ENCODE measurements at regions not wholly inside any gene's neighbourhood (a gene's known extent, or its start where the extent isn't known, plus 50 kb on each side); places are given as distances from the start of the nearest gene placed in this dataset.

DNA sequence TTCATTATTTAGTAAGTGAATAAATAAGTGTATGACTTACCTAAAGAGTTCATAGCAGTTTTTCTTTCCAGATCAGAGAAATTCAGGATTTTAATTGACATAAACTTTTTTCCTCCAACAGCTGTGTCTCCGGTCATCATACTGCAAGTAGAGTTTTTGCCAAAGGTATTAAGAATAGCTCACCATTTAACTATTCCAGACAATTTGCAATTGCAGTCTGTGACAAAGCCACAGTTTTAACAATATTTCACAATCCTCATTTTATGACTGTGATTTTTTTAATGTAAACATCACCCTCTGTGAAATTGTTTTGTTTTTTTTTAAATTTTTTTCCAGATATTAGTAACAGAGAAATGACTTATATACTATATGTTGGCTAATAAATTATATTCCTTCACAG lies 199.1 kb downstream of the TRIB2 start:
- Histone ChIP-seq H3K79me2 (ENCODE audit: low read length) (no peaks in the 10 kb centered on the region), H4K20me1 (ENCODE audit: insufficient read depth, low read length) (no peaks in the 10 kb centered on the region), H3K4me3 (ENCODE audit: low read length) (no peak overlapping the region), H3K4me2 (ENCODE audit: low read length) (no peak overlapping the region), H3K4me1 (ENCODE audit: low read length) (no peaks in the 10 kb centered on the region), H2AFZ (ENCODE audit: low read depth, low read length) (no peak overlapping the region), H3K27me3 (ENCODE audit: low read depth, low read length) (no peaks in the 10 kb centered on the region), H3K36me3 (replicated peaks; ENCODE audit: low read depth, low read length) (no peaks in the 10 kb centered on the region), H3K9me3 (ENCODE audit: insufficient read depth, low read length) (no peaks in the 10 kb centered on the region), H3K9ac (ENCODE audit: low read length) (no peak overlapping the region), H3K27ac (ENCODE audit: low read length) (no peak overlapping the region)
- TF ChIP-seq, protein P1, sequence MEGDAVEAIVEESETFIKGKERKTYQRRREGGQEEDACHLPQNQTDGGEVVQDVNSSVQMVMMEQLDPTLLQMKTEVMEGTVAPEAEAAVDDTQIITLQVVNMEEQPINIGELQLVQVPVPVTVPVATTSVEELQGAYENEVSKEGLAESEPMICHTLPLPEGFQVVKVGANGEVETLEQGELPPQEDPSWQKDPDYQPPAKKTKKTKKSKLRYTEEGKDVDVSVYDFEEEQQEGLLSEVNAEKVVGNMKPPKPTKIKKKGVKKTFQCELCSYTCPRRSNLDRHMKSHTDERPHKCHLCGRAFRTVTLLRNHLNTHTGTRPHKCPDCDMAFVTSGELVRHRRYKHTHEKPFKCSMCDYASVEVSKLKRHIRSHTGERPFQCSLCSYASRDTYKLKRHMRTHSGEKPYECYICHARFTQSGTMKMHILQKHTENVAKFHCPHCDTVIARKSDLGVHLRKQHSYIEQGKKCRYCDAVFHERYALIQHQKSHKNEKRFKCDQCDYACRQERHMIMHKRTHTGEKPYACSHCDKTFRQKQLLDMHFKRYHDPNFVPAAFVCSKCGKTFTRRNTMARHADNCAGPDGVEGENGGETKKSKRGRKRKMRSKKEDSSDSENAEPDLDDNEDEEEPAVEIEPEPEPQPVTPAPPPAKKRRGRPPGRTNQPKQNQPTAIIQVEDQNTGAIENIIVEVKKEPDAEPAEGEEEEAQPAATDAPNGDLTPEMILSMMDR (IDR thresholded peaks at IDR 0.05; ENCODE audit: low read depth, low read length): no peak
- no peak for TF ChIP-seq EZH2phosphoT487 (IDR thresholded peaks at IDR 0.05; ENCODE audit: low read depth)

DNA sequence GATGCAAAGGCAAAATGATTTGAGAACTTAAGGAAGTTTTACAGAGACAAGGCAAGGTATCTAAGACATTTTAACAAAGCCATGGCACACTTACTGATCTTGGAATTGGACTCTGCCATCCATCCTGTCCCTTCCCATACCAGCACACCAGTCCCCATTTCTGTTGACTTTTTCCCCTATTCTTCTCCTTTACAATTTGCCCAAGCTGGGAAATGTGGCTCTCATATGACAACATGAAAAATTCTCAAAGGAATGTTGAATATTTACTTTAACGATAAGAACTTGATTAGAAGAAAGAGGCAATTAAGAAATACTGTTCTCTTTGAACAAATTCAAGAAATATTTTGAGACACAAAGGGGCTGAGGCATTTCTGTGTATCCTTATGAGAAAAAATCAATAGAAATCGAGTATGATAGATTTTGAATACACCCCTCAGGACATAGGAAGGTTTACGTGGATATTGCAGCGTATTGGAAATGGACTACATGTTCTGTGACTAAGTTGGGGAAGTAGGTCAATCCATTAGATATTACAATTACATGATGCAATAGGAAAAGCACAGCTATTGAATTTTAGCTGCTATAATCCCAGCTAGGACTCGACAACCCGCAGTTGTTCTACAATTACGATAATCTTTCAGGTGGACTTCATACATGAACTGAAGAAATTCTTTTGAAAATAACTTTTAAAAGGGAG lies 201.6 kb downstream of the TRIB2 start:
- Histone ChIP-seq H3K9ac (ENCODE audit: low read length) (no peak overlapping the region), H3K9me3 (ENCODE audit: insufficient read depth, low read length) (no peaks in the 10 kb centered on the region), H3K36me3 (replicated peaks; ENCODE audit: low read depth, low read length) (no peaks in the 10 kb centered on the region), H3K4me2 (ENCODE audit: low read length) (no peak overlapping the region), H3K4me3 (ENCODE audit: low read length) (no peak overlapping the region), H4K20me1 (ENCODE audit: insufficient read depth, low read length) (no peaks in the 10 kb centered on the region), H3K27me3 (ENCODE audit: low read depth, low read length) (no peaks in the 10 kb centered on the region), H3K4me1 (ENCODE audit: low read length) (no peaks in the 10 kb centered on the region), H3K27ac (ENCODE audit: low read length) (no peak overlapping the region), H3K79me2 (ENCODE audit: low read length) (no peaks in the 10 kb centered on the region), H2AFZ (ENCODE audit: low read depth, low read length) (no peak overlapping the region)
- TF ChIP-seq EZH2phosphoT487 (IDR thresholded peaks at IDR 0.05; ENCODE audit: low read depth): no peak
- TF ChIP-seq, protein P1 (IDR thresholded peaks at IDR 0.05; ENCODE audit: low read depth, low read length): no peak

DNA sequence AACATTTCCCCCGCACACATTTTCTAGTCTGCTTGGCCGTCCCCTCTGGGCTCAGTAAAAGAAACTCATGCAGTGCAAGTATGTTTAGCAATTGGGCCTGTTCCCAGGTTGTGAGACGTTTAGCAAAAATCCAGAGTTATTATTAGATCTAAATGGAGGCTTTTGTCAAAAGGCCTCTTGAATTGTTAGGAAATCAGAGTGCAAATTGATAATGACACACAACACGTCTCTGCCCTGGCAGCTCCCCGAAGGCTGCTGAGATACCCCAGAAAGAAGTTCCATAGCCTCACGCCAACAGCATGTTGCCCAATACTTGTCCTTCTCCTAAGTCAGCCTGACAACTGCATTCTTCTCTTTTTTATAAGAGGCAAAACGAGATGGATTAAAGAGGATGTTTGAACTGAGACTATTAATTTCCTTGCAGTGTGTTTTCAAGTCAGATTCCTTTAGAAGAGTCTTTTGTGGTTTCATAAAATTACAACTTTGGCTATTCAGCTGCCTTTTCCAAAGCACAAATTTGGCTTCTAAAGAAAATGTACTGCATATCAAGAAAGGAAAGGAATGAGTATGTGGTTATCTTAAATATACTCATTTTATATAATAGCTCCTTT lies 202.2 kb downstream of the TRIB2 start:
- Histone ChIP-seq H4K20me1 (ENCODE audit: insufficient read depth, low read length) (no peaks in the 10 kb centered on the region), H3K4me3 (ENCODE audit: low read length) (no peak overlapping the region), H3K27ac (ENCODE audit: low read length) (no peak overlapping the region), H2AFZ (ENCODE audit: low read depth, low read length) (no peak overlapping the region), H3K4me1 (ENCODE audit: low read length) (no peaks in the 10 kb centered on the region), H3K9ac (ENCODE audit: low read length) (no peak overlapping the region), H3K4me2 (ENCODE audit: low read length) (no peak overlapping the region), H3K79me2 (ENCODE audit: low read length) (no peaks in the 10 kb centered on the region), H3K9me3 (ENCODE audit: insufficient read depth, low read length) (no peaks in the 10 kb centered on the region), H3K36me3 (replicated peaks; ENCODE audit: low read depth, low read length) (no peaks in the 10 kb centered on the region), H3K27me3 (ENCODE audit: low read depth, low read length) (no peaks in the 10 kb centered on the region)
- TF ChIP-seq, protein P1 (IDR thresholded peaks at IDR 0.05; ENCODE audit: low read depth, low read length): no peak
- TF ChIP-seq EZH2phosphoT487 (IDR thresholded peaks at IDR 0.05; ENCODE audit: low read depth): no peak

GRCh38 chr2:12921321-12921720 lies 204.6 kb downstream of the TRIB2 start:
- Histone ChIP-seq H3K79me2 (ENCODE audit: low read length) (no peaks in the 10 kb centered on the region), H3K36me3 (replicated peaks; ENCODE audit: low read depth, low read length) (no peaks in the 10 kb centered on the region), H3K27me3 (ENCODE audit: low read depth, low read length) (no peaks in the 10 kb centered on the region), H3K27ac (ENCODE audit: low read length) (no peak overlapping the region), H3K4me1 (ENCODE audit: low read length) (no peaks in the 10 kb centered on the region), H3K9ac (ENCODE audit: low read length) (no peak overlapping the region), H2AFZ (ENCODE audit: low read depth, low read length) (no peak overlapping the region), H3K4me3 (ENCODE audit: low read length) (no peak overlapping the region), H3K4me2 (ENCODE audit: low read length) (no peak overlapping the region), H4K20me1 (ENCODE audit: insufficient read depth, low read length) (no peaks in the 10 kb centered on the region), H3K9me3 (ENCODE audit: insufficient read depth, low read length) (no peaks in the 10 kb centered on the region)
- TF ChIP-seq, protein P1 (IDR thresholded peaks at IDR 0.05; ENCODE audit: low read depth, low read length): no peak
- no peak for TF ChIP-seq EZH2phosphoT487 (IDR thresholded peaks at IDR 0.05; ENCODE audit: low read depth)

All from OCI-LY3 (cell line).